Upper lobe of left lung (tissue), 4 donors: ENCODE measurements at regions not wholly inside any gene's neighbourhood (a gene's known extent, or its start where the extent isn't known, plus 50 kb on each side); places are given as distances from the start of the nearest gene placed in this dataset.

Source experiments
- EP300 ChIP-seq, 4 donors: sonication (generic); formaldehyde crosslinking; IDR thresholded peaks; one replicate each; pipeline ENCODE4 v1.5.1; 2017; ENCODE audit warnings: antibody characterized with exemption in 4 of 4, control low read depth in 2 of 4
- POLR2A ChIP-seq, 4 donors: fragments of 450-650 bp; IDR thresholded peaks; one replicate each; pipeline ENCODE4 v1.5.1; 2016 to 2017; ENCODE audit warnings: antibody characterized with exemption in 4 of 4, mild to moderate bottlenecking in 2 of 4
- POLR2AphosphoS5 ChIP-seq, 2 donors: sonication (generic); formaldehyde crosslinking; IDR thresholded peaks; one replicate each; pipeline ENCODE4 v1.5.1; 2017; ENCODE audit warnings: antibody characterized with exemption in 2 of 2
- TF ChIP-seq, protein P1 (sequence below), 6 experiments: fragments of 450-650 bp in 4 of 6; fragments of 200-600 bp in 2 of 6; sonication (generic) in 2 of 6; IDR thresholded peaks; one replicate each; pipeline ENCODE4 v1.5.1; 2016 to 2019; ENCODE audit warnings: antibody characterized with exemption in 6 of 6

DNA sequence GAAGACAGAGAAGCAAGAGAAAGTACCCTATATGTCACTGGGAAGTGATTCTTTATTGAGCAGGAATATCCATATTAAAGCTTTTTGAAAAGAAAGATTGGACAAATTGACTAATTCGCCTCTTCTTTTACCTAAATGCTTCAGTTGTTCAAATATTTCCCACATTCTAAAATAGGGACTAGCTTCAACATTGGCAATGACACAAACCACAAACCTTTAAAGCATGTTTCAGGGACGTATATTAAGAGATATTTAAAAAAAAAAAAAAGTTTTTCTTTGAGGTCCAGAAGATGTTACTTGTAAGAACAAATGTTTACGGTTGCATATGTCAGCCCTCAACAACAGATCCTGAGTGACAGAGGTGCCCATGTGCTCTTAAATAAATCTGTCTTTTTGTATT lies 235.0 kb upstream of the NFIA start:
- TF ChIP-seq, protein P1, sequence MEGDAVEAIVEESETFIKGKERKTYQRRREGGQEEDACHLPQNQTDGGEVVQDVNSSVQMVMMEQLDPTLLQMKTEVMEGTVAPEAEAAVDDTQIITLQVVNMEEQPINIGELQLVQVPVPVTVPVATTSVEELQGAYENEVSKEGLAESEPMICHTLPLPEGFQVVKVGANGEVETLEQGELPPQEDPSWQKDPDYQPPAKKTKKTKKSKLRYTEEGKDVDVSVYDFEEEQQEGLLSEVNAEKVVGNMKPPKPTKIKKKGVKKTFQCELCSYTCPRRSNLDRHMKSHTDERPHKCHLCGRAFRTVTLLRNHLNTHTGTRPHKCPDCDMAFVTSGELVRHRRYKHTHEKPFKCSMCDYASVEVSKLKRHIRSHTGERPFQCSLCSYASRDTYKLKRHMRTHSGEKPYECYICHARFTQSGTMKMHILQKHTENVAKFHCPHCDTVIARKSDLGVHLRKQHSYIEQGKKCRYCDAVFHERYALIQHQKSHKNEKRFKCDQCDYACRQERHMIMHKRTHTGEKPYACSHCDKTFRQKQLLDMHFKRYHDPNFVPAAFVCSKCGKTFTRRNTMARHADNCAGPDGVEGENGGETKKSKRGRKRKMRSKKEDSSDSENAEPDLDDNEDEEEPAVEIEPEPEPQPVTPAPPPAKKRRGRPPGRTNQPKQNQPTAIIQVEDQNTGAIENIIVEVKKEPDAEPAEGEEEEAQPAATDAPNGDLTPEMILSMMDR (IDR thresholded peaks at IDR 0.05), result no peak
- TF ChIP-seq EP300 (IDR thresholded peaks at IDR 0.05) (no peak), POLR2A (IDR thresholded peaks at IDR 0.05) (no peak), POLR2AphosphoS5 (IDR thresholded peaks at IDR 0.05) (no peak)
